HG03064 (cell line): ENCODE measurements at regions not wholly inside any gene's neighbourhood (a gene's known extent, or its start where the extent isn't known, plus 50 kb on each side); places are given as distances from the start of the nearest gene placed in this dataset.

Experiments
- ATAC-seq: cut with Tn5 transposase; IDR thresholded peaks from one replicate; pipeline ENCODE4 v1.9.1; 2021; ENCODE audit warnings: low read depth; ENCODE audit not compliant: unreplicated experiment

DNA sequence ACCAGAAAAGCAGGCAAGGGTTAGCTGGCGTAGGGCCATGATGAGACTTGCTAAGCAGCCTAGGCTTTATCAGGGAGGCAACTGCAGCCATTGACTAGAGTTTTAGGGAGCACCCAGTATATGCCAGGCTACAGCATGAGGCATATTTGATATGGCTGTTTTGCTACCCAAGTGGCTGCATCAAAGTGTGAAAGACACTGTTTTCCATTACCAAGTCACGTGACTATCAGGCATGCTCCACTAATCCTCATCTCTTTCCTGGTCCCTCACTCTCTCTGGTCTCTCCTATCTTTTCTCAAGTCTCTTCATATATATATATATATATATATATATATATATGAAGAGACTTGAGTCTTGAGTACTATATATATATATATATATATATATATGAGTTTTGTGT, 206.7 kb upstream of the POU3F1 start:
- no peak for ATAC-seq

DNA sequence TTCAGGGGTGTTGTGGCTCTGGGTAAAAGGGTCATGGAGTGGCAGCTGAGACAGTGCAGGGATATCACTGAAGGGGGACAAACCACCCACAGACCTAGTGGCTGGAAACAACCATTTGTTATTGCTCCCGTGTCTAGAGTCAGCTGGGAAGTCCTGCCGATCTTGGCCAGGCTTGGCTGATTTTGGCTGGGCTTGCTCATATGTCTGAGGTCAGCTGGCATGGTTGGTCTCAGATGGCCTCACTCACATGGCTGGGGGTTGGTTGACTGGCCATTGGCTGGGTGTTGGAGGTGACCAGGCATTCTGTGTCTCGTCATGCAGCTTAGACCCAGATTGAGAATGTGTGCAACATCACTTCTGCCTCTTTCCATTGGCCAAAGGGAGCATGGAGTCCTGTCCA, 203.8 kb upstream of the POU3F1 start:
- ATAC-seq: no peak

DNA sequence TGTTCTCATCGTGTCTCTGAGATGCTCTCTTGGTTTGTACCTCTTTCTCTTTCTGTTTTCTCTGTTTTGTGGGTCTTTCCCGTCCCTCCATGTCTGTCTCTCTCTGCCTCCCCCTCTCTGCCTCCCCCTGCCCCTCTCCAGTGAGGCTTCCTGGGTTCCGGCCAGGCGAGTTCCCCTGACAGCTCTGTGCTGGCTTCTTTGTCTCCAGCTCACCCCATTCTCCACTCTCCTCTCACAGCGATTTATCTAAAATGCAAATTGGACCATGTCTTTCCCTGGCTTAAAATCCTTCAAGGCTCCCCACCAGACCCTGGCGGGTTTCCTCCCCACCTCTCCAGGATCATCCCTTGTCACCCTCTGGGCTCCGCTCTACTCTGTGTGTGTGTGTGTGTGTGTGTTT, 202.4 kb upstream of the POU3F1 start:
- ATAC-seq: no peak

DNA sequence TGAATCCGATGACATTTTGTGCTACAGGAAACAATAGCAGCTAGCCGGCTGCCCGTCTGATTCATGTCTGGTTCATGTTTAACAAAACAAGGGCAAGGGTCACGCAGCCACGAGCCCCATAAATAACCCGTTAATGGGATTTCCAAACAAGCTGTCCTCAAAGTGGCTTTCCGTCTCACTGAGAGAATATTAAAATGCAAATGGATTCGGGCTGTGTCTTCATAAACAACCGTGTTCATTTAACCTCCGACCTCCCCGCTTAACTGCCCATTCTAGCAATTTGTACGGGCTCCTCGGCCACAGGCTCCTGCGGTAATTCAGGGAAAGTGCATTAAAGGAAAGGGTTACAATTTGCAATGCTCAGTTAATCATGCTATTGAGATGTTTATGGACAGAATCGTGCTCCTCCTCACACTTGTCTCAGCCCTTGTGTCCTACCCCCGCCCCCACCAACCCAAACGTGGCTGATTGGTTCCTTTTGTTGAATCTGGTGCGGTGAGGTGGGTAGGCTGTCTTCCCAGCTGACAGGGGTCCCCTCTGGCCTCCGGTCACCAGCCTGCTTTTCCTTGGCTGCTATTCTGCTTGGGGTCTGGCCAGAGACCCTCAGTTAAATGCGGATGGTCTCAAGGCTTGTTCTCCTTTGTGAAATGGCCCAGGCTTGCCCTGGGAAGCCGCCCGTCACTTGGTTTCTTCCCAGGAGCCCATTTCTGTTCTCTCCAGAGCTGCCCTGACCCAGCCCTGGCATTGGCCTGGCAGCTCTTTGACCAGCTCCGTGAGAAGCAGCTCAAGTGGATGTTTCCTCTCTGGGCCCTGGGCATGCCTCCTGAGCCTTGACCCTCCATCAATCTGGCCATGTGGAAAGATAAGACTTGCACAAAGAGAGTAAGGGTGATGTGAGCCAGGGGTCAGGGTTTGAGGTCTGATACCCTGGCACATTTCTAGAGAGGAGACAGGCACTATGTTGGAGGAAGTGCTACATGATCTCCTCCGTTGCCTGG, 200.7 kb upstream of the POU3F1 start:
- no peak for ATAC-seq

DNA sequence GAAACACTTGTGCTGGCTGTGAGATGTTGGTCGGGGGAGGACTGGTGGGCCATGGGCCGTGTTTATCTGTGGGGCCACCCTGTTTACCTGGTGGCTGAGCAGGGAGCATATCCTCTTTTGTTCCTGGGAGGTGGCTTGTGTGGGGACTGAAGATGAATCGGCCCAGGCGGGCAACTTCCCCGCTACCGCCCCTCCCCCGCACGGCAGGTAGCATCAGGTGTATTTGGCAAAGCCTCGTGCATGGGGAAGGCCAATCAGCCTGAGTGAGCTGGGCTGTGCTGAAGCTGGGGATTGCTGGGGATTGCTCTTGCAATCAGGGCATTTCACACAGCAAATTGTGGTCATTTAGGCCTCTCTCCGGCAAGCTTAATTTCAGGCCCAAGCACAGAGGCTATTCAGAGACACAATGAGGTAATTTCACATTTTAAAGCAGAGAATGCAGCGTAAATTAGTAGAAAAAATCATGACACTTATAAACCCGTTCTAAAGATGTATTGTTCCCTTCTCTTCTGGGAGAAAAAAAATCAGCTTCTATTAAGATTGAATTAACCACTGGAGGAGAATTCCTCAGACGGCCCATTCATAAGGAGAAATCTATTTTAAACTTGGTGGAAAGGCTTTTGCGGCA, 197.7 kb upstream of the POU3F1 start:
- ATAC-seq: no peak

DNA sequence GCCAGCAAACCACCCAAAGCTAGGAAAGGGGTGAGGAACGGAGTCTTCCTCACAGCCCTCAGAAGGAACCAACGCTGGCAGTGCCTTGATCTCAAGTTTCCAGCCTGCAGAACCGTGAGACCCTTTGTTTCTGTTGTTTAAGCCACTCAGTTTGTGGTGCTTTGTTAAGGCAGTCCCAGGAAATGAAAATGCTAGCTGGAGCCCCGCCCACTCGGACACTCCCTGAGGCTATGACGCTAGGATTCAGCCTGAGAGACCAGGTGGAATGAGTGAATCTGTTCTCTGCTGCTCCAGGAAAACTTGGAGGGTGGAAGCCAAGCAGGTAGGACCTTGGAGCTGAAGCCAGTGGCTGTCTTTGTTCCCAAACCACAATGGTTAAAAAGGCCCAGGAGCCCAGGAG, 196.5 kb upstream of the POU3F1 start:
- no peak for ATAC-seq

DNA sequence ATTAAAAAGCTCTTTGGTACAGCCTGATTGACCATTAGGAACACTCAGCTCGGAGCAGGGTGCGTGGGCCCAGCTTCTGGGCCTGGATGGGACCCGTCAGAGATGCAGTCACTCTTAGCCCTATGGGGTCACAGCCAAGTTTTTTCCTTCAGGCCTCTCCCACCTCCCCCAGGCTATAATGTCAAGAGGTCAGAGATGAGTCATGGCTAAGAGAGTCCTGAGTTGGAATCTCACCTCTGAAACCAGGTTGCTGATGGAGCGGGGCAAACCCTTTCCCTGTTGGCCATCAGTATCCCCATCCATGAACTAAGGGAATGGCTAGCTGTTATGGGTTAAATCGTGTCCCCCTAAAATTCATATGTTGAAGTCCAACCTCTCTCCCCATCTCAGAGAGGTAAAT, 195.9 kb upstream of the POU3F1 start:
- no peak for ATAC-seq

DNA sequence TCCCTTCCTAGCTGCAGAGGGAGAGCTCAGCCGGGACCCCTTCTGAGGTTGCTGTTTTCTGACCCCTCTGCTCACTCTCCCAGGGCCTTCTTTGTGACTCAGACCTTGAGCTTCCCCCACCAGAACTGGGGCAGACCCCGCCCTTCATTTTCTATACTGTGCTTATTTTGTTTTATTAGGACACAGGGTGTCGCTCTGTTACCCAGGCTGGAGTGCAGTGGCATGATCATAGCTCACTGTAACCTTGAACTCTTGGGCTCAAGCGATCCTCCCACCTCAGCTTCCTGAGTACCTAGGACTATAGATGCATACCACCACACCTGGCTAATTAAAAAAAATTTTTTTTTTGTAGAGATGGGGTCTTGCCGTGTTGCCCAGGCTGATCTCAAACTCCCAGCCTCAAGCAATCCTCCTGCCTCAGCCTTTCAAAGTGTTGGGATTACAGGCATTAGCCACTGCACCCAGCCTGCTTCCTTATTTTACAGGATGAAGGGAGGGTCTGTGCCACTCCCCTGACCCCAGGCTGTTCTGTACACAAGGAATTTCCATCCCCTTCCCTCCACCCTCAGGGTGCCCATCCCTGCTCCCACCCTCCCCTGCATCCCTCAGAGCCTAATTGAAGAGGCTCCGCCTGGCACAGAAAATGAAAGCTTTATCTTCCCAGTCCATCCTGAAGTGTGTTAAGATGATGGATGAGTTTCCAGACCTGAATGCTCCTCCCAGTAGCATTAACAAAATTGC, 195.2 kb upstream of the POU3F1 start:
- no peak for ATAC-seq

DNA sequence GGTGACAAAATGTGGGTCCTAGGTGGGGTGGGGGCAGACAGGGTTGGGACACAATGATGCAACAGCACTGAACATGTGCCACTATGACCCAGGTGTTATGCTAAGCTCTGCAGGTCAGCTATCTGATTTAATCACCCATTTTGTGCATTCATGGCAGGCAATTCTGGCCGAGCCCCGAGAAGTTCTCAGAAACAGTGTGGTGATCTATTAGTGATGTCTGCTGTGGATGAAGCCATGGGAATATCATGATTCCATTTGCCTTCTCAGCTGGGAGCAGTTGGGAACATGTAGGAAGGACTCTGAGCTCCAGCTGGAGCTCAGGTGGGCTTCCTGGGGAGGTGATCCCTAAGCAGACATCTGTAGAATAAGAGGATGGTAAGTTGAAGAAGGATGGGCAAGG, 194.0 kb upstream of the POU3F1 start:
- ATAC-seq: no peak

DNA sequence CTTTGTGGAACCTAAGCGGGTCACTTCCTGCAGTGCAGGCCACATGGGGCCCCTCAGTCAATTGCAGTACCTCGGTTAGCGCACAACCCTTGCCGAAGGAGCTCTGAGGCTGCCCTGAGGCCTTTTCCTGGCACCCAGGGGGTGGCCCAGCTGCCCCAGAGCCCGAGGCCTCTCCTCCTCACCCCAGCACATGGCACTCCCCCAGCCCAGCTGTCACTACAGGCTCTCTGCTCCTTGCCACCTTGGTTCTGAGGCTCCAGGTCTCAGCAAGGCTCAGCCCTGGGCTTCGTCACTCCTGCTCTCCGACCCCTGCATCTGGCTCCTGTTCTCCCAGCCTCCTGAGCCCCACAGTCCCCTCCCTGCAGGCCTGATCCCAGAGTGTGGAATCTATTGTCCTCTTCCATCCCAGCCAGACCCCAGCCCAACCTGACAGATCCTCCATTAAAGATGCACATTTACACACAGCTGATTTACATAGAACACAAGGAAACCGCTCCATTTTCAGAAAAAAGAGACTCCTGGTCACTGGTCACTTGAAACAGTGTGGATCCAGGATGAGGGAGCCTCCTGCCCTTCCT, 192.8 kb upstream of the POU3F1 start:
- no peak for ATAC-seq

DNA sequence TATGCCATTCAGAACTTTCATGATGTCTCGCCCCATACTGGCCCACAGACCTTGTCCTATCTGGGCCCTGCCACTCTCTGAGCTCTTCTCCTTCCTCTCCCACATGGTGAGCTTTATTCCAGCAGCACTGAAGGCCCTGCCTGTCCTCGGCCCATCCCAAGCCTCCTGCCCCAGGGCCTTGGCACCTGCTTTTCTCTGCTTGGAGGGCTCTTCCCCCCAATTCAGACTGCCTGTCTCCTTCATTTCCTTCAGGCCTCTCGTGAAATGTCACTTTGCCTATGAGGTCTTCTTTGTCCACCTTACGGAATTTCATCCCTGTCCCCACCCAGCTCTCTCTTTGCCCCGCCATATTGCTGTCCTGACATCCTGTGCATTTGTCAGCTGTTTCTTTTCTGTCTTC, 191.7 kb upstream of the POU3F1 start:
- no peak for ATAC-seq

DNA sequence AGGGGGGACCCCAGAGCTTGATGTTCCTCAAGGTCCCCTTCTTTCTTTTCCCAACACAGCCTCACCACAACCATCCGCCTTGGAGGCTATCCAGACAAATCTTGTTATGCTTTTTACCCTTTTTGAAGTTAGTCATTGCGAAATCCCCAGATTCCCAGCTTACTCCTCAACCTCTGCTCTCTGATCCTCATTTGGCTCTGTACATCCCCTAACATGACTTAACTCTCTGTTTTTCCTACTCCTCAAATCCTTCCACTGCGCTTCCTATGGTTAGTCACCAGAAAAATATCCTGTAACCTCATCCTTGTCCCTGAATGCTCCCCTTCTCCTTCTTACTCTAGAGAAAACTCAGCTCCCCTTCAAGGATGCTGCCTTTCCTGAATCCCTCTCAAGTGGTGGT, 189.1 kb upstream of the POU3F1 start:
- ATAC-seq: no peak

DNA sequence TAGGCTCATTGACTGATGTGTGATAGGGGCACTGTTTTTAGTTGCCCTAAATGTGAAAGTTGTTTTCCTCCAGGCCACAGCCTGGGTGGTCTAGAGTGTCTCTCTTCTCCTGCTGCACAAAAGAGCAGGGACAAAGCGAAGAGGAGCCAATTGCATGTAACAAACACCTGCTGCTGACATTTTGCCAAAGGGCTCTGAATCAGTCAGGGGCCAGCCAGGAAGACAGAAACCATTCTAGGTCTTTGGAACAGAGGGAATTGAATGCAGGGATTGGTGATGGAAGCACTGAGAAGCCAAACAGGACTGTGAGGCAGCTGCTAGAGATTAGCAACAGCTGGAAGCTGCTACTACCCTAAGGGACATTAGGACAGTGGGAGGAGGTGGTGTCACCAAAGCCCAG, 185.3 kb upstream of the POU3F1 start:
- no peak for ATAC-seq

DNA sequence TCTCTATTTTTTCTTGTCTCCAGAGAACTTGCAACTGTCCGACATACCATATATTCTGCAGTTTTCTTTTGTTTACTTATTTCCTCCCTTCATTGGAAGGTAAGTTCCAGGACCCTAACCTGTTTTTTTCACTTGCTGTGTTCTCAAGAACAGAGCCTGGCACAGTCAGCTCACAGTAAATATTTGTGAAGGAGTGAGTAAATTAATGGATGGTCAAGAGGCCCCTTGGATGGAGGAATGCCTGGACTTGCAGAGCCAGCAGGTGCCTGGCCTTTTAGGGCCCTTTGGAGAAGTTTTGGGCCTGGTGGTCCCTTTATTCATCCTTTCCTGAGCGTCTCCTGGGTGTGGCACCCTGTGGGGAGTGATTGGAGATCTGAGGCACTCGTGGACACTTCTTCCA, 182.1 kb upstream of the POU3F1 start:
- ATAC-seq: no peak

DNA sequence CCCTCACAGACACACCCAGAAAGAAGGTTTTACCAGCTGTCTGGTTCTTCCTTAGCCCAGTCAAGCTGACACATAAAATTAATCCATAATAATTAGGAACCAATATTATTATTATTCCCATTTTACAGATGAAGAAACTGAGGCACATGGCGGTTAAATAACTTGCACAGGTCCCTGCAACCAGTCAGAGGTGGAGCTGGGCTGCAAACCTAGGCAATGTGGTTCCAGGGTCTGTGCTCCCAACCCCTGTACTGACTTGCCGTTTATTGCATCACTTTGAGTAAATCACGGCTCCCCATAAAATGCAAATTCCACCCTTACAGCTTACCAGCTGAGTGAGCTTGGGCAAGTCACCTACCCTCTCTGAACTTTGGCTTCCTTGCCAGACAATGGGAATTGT, 179.2 kb upstream of the POU3F1 start:
- no peak for ATAC-seq

DNA sequence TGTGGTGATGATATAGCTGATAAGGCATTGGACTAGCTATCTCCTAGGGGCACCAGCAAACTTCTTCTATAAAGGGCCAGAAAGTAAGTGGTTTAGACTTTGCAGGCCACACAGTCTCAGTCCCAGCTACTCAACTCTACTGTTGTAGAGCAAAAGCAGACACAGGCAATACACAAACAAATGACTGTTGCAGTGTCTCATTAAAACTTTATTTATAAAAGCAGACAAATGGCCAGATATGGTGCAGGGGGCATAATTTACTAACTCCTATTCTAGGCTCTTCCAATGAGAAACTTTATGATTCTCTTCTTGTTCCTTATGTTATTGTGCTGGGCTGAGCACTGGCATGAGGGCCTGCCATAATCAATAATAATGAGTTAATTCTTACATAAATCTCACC, 176.8 kb upstream of the POU3F1 start:
- no peak for ATAC-seq

DNA sequence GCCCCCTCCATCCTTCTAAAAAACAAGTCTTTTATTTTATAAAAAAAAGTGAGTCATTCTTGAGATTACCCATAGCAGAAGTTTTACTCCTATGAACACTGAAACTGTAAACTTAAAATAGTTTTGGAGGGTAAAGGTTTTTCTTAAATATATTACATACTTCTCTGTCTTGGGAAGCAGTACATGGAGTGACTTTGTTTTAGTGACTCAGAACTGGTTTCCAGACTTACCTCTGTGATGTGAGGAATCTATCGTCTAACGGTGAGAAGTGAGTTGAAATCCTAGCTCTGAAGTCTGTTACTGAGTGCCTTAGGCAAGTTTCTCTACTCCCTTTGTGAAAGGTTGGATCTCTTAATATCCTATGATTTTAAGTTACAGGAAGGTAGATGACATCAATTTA, 176.3 kb upstream of the POU3F1 start:
- no peak for ATAC-seq

DNA sequence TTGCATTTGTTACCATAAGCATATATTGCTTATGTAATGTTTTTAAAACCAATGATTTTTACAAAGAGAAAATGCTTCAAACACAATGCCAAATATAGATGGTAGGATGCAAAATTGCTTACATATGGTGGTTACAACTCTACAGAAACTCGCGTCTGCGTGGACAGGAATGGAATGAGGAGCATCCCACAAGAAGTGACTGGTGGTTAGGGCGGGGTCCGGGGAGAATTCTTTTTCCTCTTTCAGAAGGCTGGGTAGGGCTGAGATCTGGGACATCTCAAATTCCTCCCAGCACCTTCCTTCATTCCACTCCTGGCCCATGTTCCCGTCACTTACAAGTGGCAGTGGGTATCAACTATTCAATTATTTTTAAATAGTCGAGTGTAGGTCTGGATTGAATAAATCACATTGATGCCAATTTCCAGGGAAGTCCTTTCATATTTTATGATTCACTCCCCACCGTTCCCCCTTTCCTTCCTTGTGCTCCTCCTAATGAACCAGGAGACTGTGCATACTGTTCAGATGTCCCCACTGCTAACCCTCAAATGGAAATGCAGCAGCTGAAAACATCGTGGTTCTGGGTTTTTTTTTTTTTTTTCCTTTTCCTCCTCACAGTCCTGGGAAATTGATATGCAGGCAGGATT, 174.5 kb upstream of the POU3F1 start:
- ATAC-seq: no peak

DNA sequence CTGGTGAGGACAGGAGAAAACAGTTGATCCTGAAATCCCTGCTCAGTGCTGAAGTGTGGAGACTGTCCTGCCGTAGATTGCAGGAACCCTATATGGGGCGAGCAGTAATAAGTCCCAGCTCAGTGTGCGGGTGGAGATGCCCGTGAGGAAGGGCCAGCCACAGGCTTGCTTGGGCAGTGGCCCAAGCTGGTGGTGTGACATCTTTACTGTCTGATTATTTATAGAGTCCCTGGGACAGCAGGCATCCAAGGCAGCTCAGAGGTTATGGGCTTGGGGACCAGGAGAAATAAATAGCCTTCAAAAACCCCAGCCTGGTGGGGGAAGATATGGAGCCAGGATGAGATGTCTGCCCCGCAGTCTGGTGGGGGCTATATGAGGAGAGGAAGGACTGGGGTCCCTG, 170.7 kb upstream of the POU3F1 start:
- ATAC-seq: no peak

DNA sequence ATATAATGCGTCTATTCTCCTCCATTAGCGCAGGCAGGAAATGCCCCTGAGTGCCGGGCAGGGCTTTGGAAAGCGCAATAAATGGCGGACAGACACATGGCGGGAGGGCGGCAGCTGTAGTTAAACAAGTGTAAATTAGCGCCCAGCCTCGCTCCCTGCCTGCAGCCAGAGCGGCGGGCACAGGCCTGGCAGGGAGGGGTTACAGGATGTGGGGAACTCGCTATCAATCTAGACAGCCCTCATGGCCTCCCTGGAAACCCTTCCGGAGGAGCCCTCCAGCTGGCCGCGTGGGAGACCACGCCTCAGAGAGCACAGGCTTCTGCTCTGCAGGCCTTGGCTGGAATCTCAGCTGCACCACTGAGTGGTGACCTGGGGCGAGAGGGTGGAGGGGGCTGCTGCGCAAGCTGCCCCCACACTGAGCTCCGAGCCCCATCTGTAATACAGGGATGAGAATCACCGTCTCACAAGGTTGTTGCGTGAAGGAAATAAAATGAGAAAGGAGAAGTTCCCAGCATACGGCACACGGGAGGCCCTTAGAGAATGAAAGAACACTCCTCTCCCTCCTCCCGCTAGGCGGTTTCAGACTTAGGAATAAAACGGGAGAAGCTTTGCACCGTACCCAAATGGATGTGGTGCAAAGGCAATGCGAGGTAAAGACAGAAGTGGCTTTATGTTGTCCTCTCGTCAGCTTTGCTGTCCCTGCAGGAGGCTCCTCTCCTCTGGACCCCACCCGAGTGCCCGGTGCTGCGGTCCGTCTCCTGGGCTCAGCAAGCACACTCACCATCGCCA, 167.2 kb upstream of the POU3F1 start:
- no peak for ATAC-seq
